ENCODE measurements at regions not wholly inside any gene's neighbourhood (a gene's known extent, or its start where the extent isn't known, plus 50 kb on each side); places are given as distances from the start of the nearest gene placed in this dataset.

DNA sequence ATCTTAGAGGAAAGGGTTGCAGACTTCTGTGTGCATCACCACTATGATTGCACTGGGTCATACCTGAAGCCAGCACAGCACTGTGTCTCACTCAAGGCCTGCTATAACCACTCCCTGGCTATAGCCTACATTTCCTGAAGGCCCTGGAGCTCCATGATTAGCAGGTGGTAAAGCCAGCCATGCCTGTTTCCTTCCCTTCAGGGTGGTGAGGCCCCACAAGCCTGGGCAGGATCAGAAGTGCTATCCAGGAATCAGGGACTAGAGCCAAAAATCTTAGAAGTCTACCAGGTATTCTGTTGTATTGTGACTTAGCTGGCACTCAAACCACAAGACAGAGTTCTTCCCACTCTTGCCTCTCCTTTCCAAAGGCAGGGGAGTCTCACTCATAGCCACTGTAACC lies 734.6 kb downstream of the GLUD2 start:
- TF ChIP-seq, protein P1, sequence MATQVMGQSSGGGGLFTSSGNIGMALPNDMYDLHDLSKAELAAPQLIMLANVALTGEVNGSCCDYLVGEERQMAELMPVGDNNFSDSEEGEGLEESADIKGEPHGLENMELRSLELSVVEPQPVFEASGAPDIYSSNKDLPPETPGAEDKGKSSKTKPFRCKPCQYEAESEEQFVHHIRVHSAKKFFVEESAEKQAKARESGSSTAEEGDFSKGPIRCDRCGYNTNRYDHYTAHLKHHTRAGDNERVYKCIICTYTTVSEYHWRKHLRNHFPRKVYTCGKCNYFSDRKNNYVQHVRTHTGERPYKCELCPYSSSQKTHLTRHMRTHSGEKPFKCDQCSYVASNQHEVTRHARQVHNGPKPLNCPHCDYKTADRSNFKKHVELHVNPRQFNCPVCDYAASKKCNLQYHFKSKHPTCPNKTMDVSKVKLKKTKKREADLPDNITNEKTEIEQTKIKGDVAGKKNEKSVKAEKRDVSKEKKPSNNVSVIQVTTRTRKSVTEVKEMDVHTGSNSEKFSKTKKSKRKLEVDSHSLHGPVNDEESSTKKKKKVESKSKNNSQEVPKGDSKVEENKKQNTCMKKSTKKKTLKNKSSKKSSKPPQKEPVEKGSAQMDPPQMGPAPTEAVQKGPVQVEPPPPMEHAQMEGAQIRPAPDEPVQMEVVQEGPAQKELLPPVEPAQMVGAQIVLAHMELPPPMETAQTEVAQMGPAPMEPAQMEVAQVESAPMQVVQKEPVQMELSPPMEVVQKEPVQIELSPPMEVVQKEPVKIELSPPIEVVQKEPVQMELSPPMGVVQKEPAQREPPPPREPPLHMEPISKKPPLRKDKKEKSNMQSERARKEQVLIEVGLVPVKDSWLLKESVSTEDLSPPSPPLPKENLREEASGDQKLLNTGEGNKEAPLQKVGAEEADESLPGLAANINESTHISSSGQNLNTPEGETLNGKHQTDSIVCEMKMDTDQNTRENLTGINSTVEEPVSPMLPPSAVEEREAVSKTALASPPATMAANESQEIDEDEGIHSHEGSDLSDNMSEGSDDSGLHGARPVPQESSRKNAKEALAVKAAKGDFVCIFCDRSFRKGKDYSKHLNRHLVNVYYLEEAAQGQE (IDR thresholded peaks at IDR 0.05; ENCODE audit: low read depth), result no peak
- TF ChIP-seq, protein P2, sequence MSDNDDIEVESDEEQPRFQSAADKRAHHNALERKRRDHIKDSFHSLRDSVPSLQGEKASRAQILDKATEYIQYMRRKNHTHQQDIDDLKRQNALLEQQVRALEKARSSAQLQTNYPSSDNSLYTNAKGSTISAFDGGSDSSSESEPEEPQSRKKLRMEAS (IDR thresholded peaks at IDR 0.05), result no peak
- TF ChIP-seq EP300 (IDR thresholded peaks at IDR 0.05; ENCODE audit: borderline replicate concordance) (no peak), FOXM1 (IDR thresholded peaks at IDR 0.05; ENCODE audit: borderline replicate concordance, low read depth) (no peak), CEBPB (IDR thresholded peaks at IDR 0.05) (no peak), TAF1 (IDR thresholded peaks at IDR 0.05; ENCODE audit: low read depth) (no peak), EGR1 (IDR thresholded peaks at IDR 0.05) (no peak), CREB1 (IDR thresholded peaks at IDR 0.05; ENCODE audit: low read depth) (no peak), YY1 (IDR thresholded peaks at IDR 0.05; ENCODE audit: low read depth) (no peak), TEAD4 (IDR thresholded peaks at IDR 0.05) (no peak), NFIC (IDR thresholded peaks at IDR 0.05) (no peak), ZBTB7A (IDR thresholded peaks at IDR 0.05; ENCODE audit: low read depth) (no peak)
- TF ChIP-seq, protein P3, sequence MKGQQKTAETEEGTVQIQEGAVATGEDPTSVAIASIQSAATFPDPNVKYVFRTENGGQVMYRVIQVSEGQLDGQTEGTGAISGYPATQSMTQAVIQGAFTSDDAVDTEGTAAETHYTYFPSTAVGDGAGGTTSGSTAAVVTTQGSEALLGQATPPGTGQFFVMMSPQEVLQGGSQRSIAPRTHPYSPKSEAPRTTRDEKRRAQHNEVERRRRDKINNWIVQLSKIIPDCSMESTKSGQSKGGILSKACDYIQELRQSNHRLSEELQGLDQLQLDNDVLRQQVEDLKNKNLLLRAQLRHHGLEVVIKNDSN (IDR thresholded peaks at IDR 0.05), result no peak

DNA sequence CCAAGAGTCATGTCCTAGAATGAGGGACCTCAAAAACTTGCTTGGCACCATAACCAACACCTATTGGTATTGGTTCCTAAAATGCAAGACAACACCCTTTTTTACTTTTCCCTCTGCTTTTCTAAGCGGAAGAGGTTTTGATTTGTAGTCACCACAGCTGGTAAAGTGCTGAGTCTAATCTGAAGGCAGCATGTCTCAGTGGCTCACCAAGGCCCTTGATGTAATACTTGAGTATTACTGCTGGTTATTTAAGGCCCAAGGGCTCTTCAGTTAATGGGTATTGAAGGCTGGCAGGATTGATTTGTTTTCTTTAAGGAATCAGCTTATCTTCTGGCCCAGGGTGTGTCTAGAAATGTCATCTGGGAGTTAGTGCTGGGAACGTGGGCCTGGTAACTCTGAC lies 735.1 kb downstream of the GLUD2 start:
- TF ChIP-seq CREB1 (IDR thresholded peaks at IDR 0.05; ENCODE audit: low read depth) (no peak), FOXM1 (IDR thresholded peaks at IDR 0.05; ENCODE audit: borderline replicate concordance, low read depth) (no peak), YY1 (IDR thresholded peaks at IDR 0.05; ENCODE audit: low read depth) (no peak)
- TF ChIP-seq, protein P3 (IDR thresholded peaks at IDR 0.05), result no peak

DNA sequence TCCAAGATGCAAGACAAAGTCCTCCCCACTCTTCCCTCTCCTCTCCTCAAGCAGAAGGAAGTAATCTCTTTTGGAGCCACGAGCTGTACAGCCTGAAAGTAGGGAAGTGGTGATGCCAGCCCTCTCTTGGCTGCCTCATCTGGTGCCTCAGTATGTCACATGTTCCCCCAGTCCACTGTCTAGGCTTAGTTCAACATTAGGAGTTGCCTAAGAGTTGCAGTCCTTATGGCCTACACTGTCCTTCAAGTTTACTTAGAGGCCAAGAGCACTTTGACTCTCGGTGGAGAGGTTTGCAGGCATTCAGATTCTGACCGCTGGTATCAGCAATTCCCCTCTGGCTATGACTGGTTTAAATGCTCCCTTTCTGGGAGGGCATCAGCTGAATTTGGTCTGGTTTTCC lies 735.6 kb downstream of the GLUD2 start:
- TF ChIP-seq TAF1 (IDR thresholded peaks at IDR 0.05; ENCODE audit: low read depth) (no peak), ZBTB7A (IDR thresholded peaks at IDR 0.05; ENCODE audit: low read depth) (no peak), FOXM1 (IDR thresholded peaks at IDR 0.05; ENCODE audit: borderline replicate concordance, low read depth) (no peak), EP300 (IDR thresholded peaks at IDR 0.05; ENCODE audit: borderline replicate concordance) (no peak), NFIC (IDR thresholded peaks at IDR 0.05) (no peak), EGR1 (IDR thresholded peaks at IDR 0.05) (no peak)
- TF ChIP-seq, protein P3 (IDR thresholded peaks at IDR 0.05), result no peak
- TF ChIP-seq, protein P2 (IDR thresholded peaks at IDR 0.05), result no peak
- TF ChIP-seq, protein P1 (IDR thresholded peaks at IDR 0.05; ENCODE audit: low read depth), result no peak

DNA sequence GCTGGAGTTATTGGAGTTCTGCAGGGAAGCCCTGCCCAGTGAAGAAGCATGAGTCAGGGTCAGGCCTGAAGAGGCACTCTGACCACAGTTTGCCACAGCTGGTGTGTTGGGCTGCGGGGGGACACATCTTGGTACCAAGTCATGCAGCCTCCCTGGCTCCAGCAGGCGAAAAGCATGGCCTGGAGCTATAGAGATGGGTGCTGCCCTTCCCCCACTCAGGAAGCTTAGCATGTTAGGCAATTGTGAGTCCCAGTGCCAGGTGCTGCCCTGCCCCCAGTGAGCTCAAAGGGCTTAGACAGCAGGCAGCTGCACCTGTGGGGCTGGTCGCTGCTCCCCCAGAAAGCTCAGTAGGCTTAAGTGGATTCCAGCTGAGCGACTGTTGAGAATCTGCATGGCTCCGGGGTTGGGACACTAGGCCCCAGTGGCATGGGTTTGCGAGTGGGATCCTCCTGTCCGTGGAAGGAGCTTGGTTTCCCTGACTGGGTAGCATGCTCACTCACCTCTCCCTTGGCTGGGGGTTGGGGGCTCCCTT lies 755.5 kb downstream of the GLUD2 start:
- no peak for TF ChIP-seq TCF12 (IDR thresholded peaks at IDR 0.05; ENCODE audit: low read depth)
- TF ChIP-seq, protein P1 (IDR thresholded peaks at IDR 0.05; ENCODE audit: low read depth), result no peak
- TF ChIP-seq CEBPB (IDR thresholded peaks at IDR 0.05), result no peak
- no peak for TF ChIP-seq RAD21 (IDR thresholded peaks at IDR 0.05; ENCODE audit: low read depth)
- no peak for TF ChIP-seq TEAD4 (IDR thresholded peaks at IDR 0.05)
- no peak for TF ChIP-seq EGR1 (IDR thresholded peaks at IDR 0.05)
- TF ChIP-seq, protein P3 (IDR thresholded peaks at IDR 0.05), result no peak
- no peak for TF ChIP-seq CREB1 (IDR thresholded peaks at IDR 0.05; ENCODE audit: low read depth)
- no peak for TF ChIP-seq FOXM1 (IDR thresholded peaks at IDR 0.05; ENCODE audit: borderline replicate concordance, low read depth)
- no peak for TF ChIP-seq YY1 (IDR thresholded peaks at IDR 0.05; ENCODE audit: low read depth)
- TF ChIP-seq, protein P2 (IDR thresholded peaks at IDR 0.05), result no peak
- TF ChIP-seq TAF1 (IDR thresholded peaks at IDR 0.05; ENCODE audit: low read depth), result no peak
- no peak for TF ChIP-seq EP300 (IDR thresholded peaks at IDR 0.05; ENCODE audit: borderline replicate concordance)
